ENCODE measurements at regions not wholly inside any gene's neighbourhood (a gene's known extent, or its start where the extent isn't known, plus 50 kb on each side); places are given as distances from the start of the nearest gene placed in this dataset.

GRCh38 chr1:221644663-221645258, 97.1 kb downstream of the DUSP10 start:
- no peak for DNase-seq

DNA sequence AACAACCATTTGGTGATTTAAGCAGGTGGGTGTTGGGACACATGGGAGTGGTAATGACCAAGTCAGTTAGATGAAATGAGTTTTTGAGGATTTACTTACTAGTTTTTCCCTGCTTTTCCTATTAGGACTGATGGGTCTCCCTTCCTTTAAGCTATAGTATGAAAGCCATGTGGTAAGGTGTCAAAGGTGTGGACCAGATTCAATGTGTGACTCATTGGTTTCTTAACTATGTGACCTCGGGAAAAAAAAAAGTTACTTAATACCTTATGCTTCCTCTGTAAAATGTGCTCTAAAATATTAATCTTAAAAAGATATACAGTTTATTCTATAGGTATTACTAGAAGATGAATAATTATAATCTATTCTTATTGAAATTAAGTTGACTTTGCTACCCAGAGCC, 93.7 kb downstream of the DUSP10 start:
- DNase-seq, result no peak

Measured in NCI-H1694 (cell line).